Activated CD4-positive, alpha-beta T cell treated with anti-CD3 and anti-CD28 coated beads, Interleukin-10, Interleukin-2, amounts not matched to agents 100 ng/mL and 50 ng/mL, durations not matched to agents 16 hours and 8 hours (primary cell): ENCODE measurements at regions not wholly inside any gene's neighbourhood (a gene's known extent, or its start where the extent isn't known, plus 50 kb on each side); places are given as distances from the start of the nearest gene placed in this dataset.

ENCODE experiments used
- DNase-seq: peaks from one replicate; pipeline ENCODE4 v3.0.0-alpha.2; 2020

GRCh38 chrX:69110116-69110530 lies 55.1 kb downstream of the PJA1 start:
- no peak for DNase-seq

- no peak for DNase-seq
Measured at GRCh38 chrX:69109706-69110105, 55.5 kb downstream of the PJA1 start.

- no peak for DNase-seq
Measured at GRCh38 chrX:69109036-69109663, 56.1 kb downstream of the PJA1 start.

- no peak for DNase-seq
Measured at GRCh38 chrX:69107747-69108401, 57.4 kb downstream of the PJA1 start.

DNA sequence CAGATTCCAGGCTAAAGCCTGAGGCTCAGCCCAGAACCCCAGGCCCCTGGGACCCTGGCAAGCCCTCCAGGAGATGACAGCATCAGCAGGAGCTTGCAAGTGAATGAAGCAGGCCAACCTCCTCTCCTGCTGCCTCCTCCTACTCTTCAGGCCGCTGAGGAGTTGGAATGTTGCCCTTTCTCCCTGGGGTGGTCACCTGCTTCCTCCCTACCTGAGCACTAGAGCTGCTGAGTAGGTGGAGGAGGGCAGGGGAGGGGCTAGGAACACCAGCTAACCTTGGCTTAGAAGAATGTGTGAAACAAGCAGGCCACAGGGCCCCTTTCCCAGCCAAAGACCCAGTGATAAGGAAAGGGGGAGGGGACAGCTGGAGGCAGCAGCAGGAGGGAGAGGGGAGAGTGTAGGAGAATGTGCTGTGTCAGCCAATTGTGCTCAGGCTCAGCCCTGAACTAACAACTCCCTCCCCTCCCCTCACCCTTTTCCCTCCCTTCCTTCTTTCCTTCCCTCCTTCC lies 58.0 kb downstream of the PJA1 start:
- DNase-seq, result no peak

- no peak for DNase-seq
Measured at GRCh38 chrX:69104756-69105434, 60.4 kb downstream of the PJA1 start.

DNA sequence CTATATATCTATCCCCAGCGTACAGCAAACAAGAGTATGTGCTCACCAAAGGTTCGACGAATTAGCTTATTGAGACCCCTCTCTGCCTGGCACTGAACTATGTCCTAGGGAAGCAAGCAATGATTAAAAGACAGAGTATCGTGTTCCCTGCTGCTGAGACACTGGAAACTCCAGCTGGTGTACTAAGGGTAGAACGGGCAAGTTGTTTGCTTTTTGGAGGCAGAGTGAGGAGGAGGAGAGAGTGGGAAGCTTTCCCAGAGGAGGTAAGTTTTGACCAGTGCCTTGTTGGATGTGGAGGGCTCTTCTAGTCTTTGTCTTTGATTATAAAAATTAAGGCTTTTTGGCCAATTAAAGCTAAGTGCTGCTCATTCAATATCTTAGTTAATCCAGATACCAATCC lies 61.7 kb downstream of the PJA1 start:
- DNase-seq, result no peak

DNA sequence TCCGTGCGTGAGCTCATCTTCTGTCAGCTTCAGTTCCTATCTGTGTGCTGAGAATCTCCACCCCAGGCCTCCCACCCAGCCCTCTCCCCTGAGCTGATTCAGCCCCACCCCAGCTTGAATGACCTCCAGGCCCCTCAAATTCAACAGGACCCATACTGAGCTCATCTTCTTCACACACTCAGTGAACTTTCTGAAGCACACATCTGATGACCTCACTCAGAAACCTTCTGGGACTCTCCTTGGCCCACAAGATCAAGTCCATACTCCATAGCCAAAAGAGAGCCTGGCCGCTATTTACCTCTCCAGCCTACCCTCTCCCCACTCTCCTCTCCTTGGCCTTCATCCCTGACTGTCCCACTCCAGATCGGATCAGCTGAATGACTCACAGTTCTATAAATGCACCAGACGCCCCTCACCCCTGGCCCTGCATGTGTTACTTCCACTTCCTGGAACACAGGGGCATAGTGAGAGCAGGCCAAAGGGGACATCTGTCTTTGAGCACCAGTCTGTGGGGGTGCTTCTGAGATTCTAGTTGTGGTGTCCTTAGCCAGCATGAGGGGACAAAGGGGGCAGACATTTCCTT lies 62.5 kb downstream of the PJA1 start:
- no peak for DNase-seq

GRCh38 chrX:69101683-69102251 lies 63.5 kb downstream of the PJA1 start:
- no peak for DNase-seq

- DNase-seq, result no peak
Measured at GRCh38 chrX:69100478-69100877, 64.8 kb downstream of the PJA1 start.

GRCh38 chrX:69097451-69098236 lies 67.6 kb downstream of the PJA1 start:
- no peak for DNase-seq

DNA sequence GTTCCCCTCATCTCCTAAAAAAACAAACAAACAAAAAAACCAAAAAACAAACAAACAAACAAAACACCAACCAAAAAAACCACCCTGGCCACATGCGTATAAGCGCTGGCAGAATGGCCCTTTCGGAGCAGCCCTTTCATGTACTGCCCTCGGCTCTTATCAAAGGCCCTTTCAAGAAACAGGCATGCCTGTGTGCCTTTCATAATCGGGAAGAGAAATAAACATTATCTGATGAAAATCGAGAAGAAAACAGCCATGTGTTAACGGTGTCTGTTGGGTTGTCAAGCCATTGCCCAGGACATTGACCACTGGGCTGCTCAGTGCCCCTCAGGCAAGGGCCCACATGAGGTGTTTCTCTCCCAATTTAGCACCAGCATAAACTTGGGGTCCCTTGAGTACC lies 68.3 kb downstream of the PJA1 start:
- no peak for DNase-seq

- DNase-seq, result no peak
Measured at GRCh38 chrX:69094977-69095669, 70.1 kb downstream of the PJA1 start.

DNA sequence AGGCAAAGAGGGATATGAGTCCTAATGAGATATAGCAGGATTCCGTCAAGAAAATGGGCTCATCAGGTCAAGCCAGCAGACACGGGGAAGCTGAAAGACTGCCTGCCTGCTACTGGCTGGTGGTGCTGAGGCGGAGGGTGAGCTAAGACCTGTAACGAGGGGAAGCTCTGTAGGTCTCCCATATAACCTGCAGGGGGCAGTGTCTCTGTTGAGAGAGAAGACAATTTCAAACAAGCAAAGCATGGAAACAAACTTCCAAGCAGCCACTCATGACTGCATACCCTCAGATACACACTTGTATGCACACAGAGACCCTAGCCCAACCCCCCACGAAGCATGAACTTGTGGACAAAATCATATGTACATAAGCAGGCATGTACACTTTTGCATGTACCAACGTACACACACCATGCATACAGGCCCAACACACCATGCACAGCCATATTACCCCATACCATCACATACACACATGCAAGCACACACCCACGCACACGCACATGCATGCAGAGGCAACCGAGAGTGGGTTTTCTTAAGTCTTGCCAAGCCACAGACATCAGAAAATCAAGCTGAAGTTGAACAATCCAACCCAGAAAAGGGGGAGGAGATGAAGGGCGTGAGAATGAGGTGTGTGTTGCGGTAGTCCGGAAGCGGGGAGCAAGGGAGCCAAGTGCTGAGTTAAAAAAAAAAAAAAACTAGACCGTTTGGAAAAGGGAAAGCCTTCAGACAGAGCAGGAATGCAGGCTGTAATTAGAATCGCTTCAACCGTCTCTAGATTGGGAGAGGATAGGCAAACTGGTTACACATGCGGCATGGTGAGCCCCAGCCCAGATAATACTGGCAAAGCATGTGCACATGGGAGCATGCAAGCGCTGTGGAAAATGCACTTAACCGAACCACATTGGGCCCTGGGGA lies 71.0 kb downstream of the PJA1 start:
- DNase-seq, result peak; percentile 60

DNA sequence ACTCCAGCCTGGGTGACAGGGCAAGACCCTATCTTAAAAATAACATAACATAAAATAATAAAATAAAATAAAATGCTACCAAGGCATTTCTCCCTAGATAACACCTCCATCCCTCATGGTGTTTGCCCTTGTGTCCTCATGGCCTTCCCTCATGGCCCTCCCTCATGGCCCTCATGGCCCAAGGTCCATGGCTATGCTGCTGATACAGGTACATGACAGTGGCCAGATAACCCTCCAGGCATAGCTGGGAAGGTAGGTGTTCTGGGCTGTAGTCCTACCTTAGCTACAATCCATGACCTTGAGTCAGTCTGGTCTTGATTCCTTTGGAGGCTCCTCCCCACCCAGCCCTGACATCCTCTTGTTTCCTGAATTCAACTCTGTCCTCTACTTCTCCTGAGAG lies 75.2 kb downstream of the PJA1 start:
- DNase-seq, result no peak

DNA sequence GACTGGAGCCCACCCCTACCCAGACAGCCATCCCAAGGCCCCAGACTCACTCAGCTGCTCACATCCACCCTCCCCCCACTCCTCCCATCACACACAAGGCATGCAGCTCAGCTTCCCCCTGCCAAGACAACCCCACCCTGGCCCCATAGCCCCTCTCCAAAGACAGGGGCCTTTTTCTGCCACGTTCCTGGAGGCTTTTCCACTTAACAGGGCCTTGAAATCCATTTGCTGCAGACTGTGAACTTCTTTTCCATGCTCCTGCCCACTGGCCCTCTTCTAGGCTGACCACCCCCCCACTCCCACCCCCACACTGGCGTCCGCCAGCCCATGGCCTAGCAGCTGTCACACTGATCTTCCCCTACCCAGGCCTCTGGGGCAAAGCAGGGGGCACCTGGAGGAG lies 76.0 kb downstream of the PJA1 start:
- DNase-seq, result no peak

DNA sequence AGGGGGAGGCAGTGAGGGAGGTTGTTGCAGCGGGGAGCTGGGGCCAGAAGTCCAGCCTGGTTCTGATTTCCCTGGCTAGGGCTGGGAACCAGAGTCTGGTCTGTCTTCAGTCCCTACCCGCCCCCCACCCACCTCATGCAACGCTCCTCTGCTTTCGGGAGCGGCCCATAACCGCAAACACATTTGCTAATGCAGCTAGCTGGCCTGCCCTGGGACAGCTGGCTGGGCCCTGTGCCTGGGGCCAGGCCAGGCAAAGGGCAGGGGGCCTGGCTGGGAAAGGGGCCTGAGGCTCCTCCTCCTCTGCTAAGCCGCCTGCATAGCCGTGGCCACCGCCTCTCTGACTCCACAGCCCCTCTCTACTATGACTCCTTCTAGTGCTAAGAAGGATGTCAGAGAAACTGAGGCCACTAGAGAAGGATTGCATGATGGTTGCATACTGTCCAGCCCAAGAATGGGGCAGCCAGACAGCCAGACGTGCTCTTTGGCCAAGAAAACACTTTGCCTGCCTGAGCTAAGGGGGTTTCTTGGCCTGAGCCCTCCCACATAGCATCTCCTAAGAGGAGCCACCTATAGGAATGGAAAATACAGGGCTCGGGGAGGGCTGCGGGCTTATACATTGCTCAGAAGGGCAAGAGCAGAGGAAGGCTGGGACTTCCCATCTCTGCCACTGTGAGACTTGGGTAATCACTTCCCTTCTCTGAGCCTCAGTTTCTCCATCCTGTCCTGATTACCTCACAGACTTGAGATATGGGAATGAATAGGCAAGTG lies 76.9 kb downstream of the PJA1 start:
- no peak for DNase-seq

DNA sequence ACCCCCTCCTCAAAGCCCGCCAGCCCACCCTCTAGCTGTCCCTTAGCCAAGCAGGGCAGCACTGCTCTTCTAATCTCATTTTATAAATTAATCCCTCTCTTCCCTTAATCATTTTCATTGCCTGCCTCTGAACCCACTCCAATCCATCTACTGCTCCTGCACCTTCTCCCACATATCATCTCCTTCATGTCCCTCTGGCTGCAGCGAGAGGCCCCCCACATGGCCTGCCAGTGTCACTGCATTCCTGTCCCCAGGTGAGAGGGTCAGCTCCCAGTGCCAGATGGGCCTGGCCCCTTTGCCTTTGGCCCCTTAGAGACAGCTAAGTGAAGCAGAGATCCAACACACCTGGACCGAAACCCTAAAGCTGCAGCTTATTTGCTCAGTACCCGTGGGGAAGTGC lies 79.4 kb downstream of the PJA1 start:
- no peak for DNase-seq

DNA sequence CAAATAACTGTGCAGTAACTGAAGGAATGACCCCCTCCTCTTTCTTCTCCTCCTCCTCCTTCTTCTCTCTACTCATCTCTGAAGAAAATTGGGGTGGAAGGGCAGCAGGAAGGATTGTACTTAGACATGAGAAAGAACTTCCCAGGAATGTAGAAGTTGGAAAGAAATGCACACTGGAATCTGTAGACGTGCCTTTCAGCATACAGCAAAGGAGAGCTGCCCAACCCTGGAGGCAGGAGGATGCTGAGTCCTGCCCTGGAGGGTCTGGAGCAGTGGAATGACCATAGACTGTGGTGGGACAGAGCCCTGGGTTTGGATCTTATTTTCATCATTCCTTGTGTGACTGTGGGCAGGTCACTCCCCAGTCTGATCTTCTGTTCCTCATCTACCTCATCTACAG lies 80.1 kb downstream of the PJA1 start:
- DNase-seq, result no peak

- no peak for DNase-seq
Measured at GRCh38 chrX:69083801-69084200, 81.5 kb downstream of the PJA1 start.
